HEK293 (cell line): ENCODE measurements at regions not wholly inside any gene's neighbourhood (a gene's known extent, or its start where the extent isn't known, plus 50 kb on each side); places are given as distances from the start of the nearest gene placed in this dataset.

ENCODE experiments used
- HOXA7 ChIP-seq: sonication (generic); formaldehyde crosslinking; IDR thresholded peaks from 2 replicates; pipeline ENCODE4 v1.8.1; 2022; ENCODE audit warnings: missing genetic modification reagents, borderline replicate concordance
- TCF7L2 ChIP-seq: IDR thresholded peaks from 2 replicates; pipeline ENCODE4 v1.6.1; 2011; ENCODE audit warnings: low read depth, mild to moderate bottlenecking, inconsistent platforms, low read length, moderate library complexity, borderline replicate concordance
- ZNF18 ChIP-seq: fragments of 450-650 bp; formaldehyde crosslinking; IDR thresholded peaks from 2 replicates; pipeline ENCODE4 v1.5.1; 2016; ENCODE audit warnings: missing biosample characterization, missing genetic modification characterization

GRCh38 chr6:141364232-141364631, 768.5 kb upstream of the GJE1 start:
- TF ChIP-seq ZNF18 (tag by site-specific recombination), result no peak
- no peak for TF ChIP-seq TCF7L2
- TF ChIP-seq HOXA7 (CRISPR knock-in tag), result no peak
